Activated CD8-positive, alpha-beta memory T cell treated with anti-CD3 and anti-CD28 coated beads, Interleukin-2, amount 50 U/mL, for 1 hour (primary cell): ENCODE measurements at regions not wholly inside any gene's neighbourhood (a gene's known extent, or its start where the extent isn't known, plus 50 kb on each side); places are given as distances from the start of the nearest gene placed in this dataset.

ENCODE experiments used
- DNase-seq: peaks from one replicate; pipeline ENCODE4 v3.0.0-alpha.2; 2020; ENCODE audit errors: extremely low read depth

GRCh38 chr10:4196771-4197390 lies 411.9 kb upstream of the KLF6 start:
- no peak for DNase-seq

GRCh38 chr10:4196183-4196582 lies 411.2 kb upstream of the KLF6 start:
- DNase-seq: no peak

GRCh38 chr10:4195213-4195612 lies 410.2 kb upstream of the KLF6 start:
- DNase-seq: no peak

- no peak for DNase-seq
These were observed 409.2 kb upstream of the KLF6 start for GRCh38 chr10:4194231-4194630.

- DNase-seq: no peak
These were observed 406.9 kb upstream of the KLF6 start for GRCh38 chr10:4191894-4192293.

- no peak for DNase-seq
These were observed 406.3 kb upstream of the KLF6 start for GRCh38 chr10:4191354-4191753.

- no peak for DNase-seq
These were observed 405.9 kb upstream of the KLF6 start for GRCh38 chr10:4190876-4191275.

- DNase-seq: no peak
These were observed 404.3 kb upstream of the KLF6 start for GRCh38 chr10:4189281-4189680.

- no peak for DNase-seq
These were observed 403.4 kb upstream of the KLF6 start for GRCh38 chr10:4188406-4188805.

- DNase-seq: no peak
These were observed 402.0 kb upstream of the KLF6 start for GRCh38 chr10:4186849-4187540.

GRCh38 chr10:4183761-4184261 lies 398.8 kb upstream of the KLF6 start:
- DNase-seq: no peak

- no peak for DNase-seq
These were observed 396.6 kb upstream of the KLF6 start for GRCh38 chr10:4181621-4182049.

GRCh38 chr10:4181081-4181480 lies 396.1 kb upstream of the KLF6 start:
- DNase-seq: no peak

GRCh38 chr10:4177791-4178190 lies 392.8 kb upstream of the KLF6 start:
- DNase-seq: no peak

GRCh38 chr10:4176500-4177281 lies 391.7 kb upstream of the KLF6 start:
- no peak for DNase-seq

GRCh38 chr10:4174197-4174596 lies 389.2 kb upstream of the KLF6 start:
- no peak for DNase-seq

GRCh38 chr10:4170633-4171314 lies 385.8 kb upstream of the KLF6 start:
- DNase-seq: no peak

GRCh38 chr10:4170181-4170580 lies 385.2 kb upstream of the KLF6 start:
- no peak for DNase-seq

GRCh38 chr10:4169448-4169847 lies 384.4 kb upstream of the KLF6 start:
- no peak for DNase-seq

GRCh38 chr10:4167216-4167615 lies 382.2 kb upstream of the KLF6 start:
- DNase-seq: no peak

- no peak for DNase-seq
These were observed 377.7 kb upstream of the KLF6 start for GRCh38 chr10:4162571-4163286.
